Caco-2 (cell line): ENCODE measurements at regions not wholly inside any gene's neighbourhood (a gene's known extent, or its start where the extent isn't known, plus 50 kb on each side); places are given as distances from the start of the nearest gene placed in this dataset.
A peak's percentile ranks its signal among the peaks of the same experiment; 100 is the strongest.
"Not testable (repeated sequence)": the region's sequence is repeated elsewhere in the genome, so short reads cannot be mapped to it uniquely, and the experiment has no call there.

Experiments used
- BruUV-seq: library from RNA; stranded (reverse); fragments of 400-500 nt; replicated peaks from 2 replicates; lab custom pipeline; 2021; lab: Mats Ljungman, UMichigan
- CTCF ChIA-PET: fragments of 300-600 bp; sonication (Branson Sonifier 250); formaldehyde crosslinking; loops from one replicate; lab custom pipeline; 2022; ENCODE audit warnings: antibody characterized with exemption; lab: Charles Lee
- POLR2A ChIA-PET: fragments of 300-600 bp; sonication (Branson Sonifier 250); formaldehyde crosslinking; loops from one replicate; lab custom pipeline; 2022; ENCODE audit warnings: antibody characterized with exemption; lab: Charles Lee
- DNase-seq, 2 experiments: peaks; one replicate each; pipeline versions ENCODE4 v3.0.0 to v3.0.0-alpha.2; 2020 to 2022
- H3K27me3 ChIP-seq: replicated peaks from 2 replicates; pipeline ENCODE4 v1.6.0; 2011; ENCODE audit warnings: low read length; ENCODE audit not compliant: control insufficient read depth, insufficient read depth
- H3K36me3 ChIP-seq: 2 replicates; pipeline ENCODE4 v1.5.1; 2011; ENCODE audit warnings: low read length; ENCODE audit not compliant: control insufficient read depth, insufficient read depth
- H3K4me1 ChIP-seq: fragments of 250-450 bp; sonication (Bioruptor Pico); 2 replicates; pipeline ENCODE4 v1.5.1; 2020; ENCODE audit warnings: mild to moderate bottlenecking
- H3K4me3 ChIP-seq: 2 replicates; pipeline ENCODE4 v1.5.1; 2011; ENCODE audit warnings: low read depth, mild to moderate bottlenecking, control low read depth, low read length
- H3K9me3 ChIP-seq: fragments of 250-450 bp; sonication (Bioruptor Pico); 2 replicates; pipeline ENCODE4 v1.5.1; 2020; ENCODE audit warnings: mild to moderate bottlenecking, moderate library complexity
- H3K27ac Mint-ChIP-seq: one replicate; pipeline ENCODE4 v1.8.0; 2022; ENCODE audit warnings: mixed read lengths; ENCODE audit not compliant: unreplicated experiment
- H3K27me3 Mint-ChIP-seq: one replicate; pipeline ENCODE4 v1.8.0; 2022; ENCODE audit warnings: mixed read lengths; ENCODE audit not compliant: insufficient read depth, unreplicated experiment
- H3K36me3 Mint-ChIP-seq: one replicate; pipeline ENCODE4 v1.8.0; 2022; ENCODE audit warnings: mild to moderate bottlenecking, mixed read lengths; ENCODE audit not compliant: insufficient read depth, unreplicated experiment
- H3K4me1 Mint-ChIP-seq: one replicate; pipeline ENCODE4 v1.8.0; 2022; ENCODE audit warnings: low read depth, mixed read lengths; ENCODE audit not compliant: unreplicated experiment
- H3K4me3 Mint-ChIP-seq: one replicate; pipeline ENCODE4 v1.8.0; 2022; ENCODE audit warnings: mild to moderate bottlenecking, moderate library complexity, mixed read lengths; ENCODE audit not compliant: unreplicated experiment
- H3K9me3 Mint-ChIP-seq: one replicate; pipeline ENCODE4 v1.8.0; 2022; ENCODE audit warnings: mixed read lengths; ENCODE audit not compliant: unreplicated experiment
- intact Hi-C: fragments of 100-400 bp; cut with micrococcal nuclease; formaldehyde crosslinking; loops from one replicate; pipeline ENCODE4 v1.10.0; 2022; ENCODE audit not compliant: unreplicated experiment

GRCh38 chr2:158866082-158866481 is 71.0 kb downstream of the DAPL1 start:
- H3K4me1 Mint-ChIP-seq, result peaks cover 15% of the 10 kb centered on the region
- H3K36me3 Mint-ChIP-seq, result peaks cover 10% of the 10 kb centered on the region
- intact Hi-C loops, result loop anchor here (5.0 kb wide), 1 partner anchor 89 kb away; no protein-coding TSS in a partner anchor
- H3K4me3 Mint-ChIP-seq, H3K36me3 ChIP-seq, H3K9me3 ChIP-seq, CTCF ChIA-PET, H3K9me3 Mint-ChIP-seq, DNase-seq, BruUV-seq, POLR2A ChIA-PET, H3K27me3 ChIP-seq, H3K27me3 Mint-ChIP-seq, H3K4me3 ChIP-seq: not testable (repeated sequence)
- H3K4me1 ChIP-seq, result peaks cover 18% of the 10 kb centered on the region
- peak overlapping the region; percentile 93 for H3K27ac Mint-ChIP-seq

DNA sequence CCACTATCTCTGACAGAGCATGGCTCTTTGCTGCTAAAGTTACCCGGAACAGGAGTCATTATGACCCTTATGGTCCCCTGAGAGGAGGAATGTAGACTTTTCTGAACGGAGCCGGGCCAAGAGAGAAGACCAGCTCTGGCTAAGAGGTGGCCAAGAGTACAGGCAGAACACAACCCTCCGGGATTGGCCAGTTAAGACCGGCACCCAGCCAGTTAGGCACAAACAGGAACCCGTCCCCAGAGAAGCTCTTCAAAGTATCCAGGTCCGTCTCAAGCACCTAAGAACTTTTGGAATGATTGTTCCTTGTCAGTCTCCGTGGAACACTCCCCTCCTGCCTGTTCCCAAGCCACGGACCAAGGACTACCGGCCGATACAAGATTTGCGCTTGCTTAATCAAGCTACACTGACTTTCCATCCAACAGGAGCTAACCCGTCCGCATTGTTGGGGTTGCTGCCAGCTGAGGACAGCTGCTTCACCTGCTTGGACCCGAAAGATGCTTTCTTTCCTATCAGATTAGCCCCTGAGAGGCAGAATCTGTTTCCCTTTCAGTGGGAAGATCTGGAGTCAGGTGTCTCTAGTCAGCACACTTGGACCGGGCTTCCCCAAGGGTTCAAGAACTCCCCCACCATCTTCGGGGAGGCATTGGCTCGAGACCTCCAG is 72.5 kb downstream of the DAPL1 start:
- intact Hi-C loops, result loop anchor here (5.0 kb wide), 1 partner anchor 90 kb away; no protein-coding TSS in a partner anchor
- TSS peak; percentile 96 for BruUV-seq
- CTCF ChIA-PET, result interaction anchor here (1.3 kb wide), 1 partner anchor 112 kb away, joined by 4 read pairs; no protein-coding TSS in a partner anchor

DNA sequence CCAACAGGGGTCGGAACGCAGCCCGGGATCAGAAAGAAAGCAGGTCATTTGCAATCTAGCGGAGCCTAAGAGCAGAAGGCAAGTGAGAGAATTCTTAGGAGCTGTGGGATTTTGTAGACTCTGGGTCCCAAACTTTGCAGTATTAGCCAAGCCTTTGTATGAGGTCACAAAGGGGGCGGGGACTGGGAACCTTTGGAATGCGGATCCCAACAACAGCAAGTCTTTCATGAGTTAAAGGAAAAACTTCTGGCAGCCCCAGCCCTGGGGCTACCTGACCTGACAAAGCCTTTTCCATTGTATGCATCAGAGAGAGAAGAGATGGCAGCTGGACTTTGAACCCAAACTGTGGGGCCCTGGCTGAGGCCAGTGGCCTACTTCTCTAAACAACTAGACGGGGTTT is 73.3 kb downstream of the DAPL1 start:
- H3K27me3 Mint-ChIP-seq, result not testable (repeated sequence)

More for the DNA sequence above, 72.5 kb downstream of the DAPL1 start:
- Mint-ChIP-seq H3K27ac (peak overlapping the region; percentile 93), H3K4me1 (peaks cover 11% of the 10 kb centered on the region)
- H3K9me3 ChIP-seq, POLR2A ChIA-PET, H3K27me3 ChIP-seq, H3K4me3 Mint-ChIP-seq, H3K36me3 ChIP-seq, H3K36me3 Mint-ChIP-seq, H3K4me3 ChIP-seq, H3K27me3 Mint-ChIP-seq, DNase-seq, H3K9me3 Mint-ChIP-seq: not testable (repeated sequence)
- H3K4me1 ChIP-seq, result peaks cover 12% of the 10 kb centered on the region

DNA sequence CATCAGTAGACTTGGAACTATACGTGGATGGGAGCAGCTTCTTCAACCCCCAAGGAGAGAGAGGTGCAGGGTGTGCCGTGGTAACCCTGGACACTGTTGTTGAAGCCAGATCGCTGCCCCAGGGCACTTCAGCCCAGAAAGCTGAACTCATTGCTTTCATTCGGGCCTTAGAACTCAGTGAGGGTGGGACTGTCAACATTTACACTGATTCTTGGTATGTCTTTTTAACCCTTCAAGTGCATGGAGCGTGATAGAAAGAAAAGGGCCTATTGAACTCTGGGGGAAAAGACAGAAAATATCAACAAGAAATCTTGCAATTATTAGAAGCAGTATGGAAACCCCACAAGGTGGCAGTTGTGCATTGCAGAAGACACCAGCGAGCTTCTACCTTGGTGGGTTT is 74.0 kb downstream of the DAPL1 start:
- H3K36me3 Mint-ChIP-seq, H3K27me3 Mint-ChIP-seq, BruUV-seq, POLR2A ChIA-PET, H3K9me3 Mint-ChIP-seq, H3K27me3 ChIP-seq, H3K36me3 ChIP-seq, CTCF ChIA-PET, H3K4me3 ChIP-seq, H3K9me3 ChIP-seq: not testable (repeated sequence)
- peaks cover 12% of the 10 kb centered on the region for H3K4me1 ChIP-seq
- Mint-ChIP-seq H3K4me3 (peak overlapping the region; percentile 61), H3K27ac (peak overlapping the region; percentile 93), H3K4me1 (peaks cover 11% of the 10 kb centered on the region)
- intact Hi-C loops, result loop anchor here (5.0 kb wide), 1 partner anchor 92 kb away; no protein-coding TSS in a partner anchor
- peak in 1 of 2 experiments; percentile 57 for DNase-seq

More for the DNA sequence above, 73.3 kb downstream of the DAPL1 start:
- intact Hi-C loops, result loop anchor here (5.0 kb wide), 1 partner anchor 91 kb away; no protein-coding TSS in a partner anchor
- H3K9me3 ChIP-seq, H3K9me3 Mint-ChIP-seq, POLR2A ChIA-PET, BruUV-seq, H3K36me3 Mint-ChIP-seq, H3K4me3 ChIP-seq, H3K36me3 ChIP-seq, H3K27me3 ChIP-seq: not testable (repeated sequence)
- Mint-ChIP-seq H3K4me3 (peak overlapping the region; percentile 61), H3K27ac (peak overlapping the region; percentile 93), H3K4me1 (peaks cover 11% of the 10 kb centered on the region)
- CTCF ChIA-PET, result interaction anchor here (1.3 kb wide), 1 partner anchor 113 kb away, joined by 4 read pairs; no protein-coding TSS in a partner anchor
- DNase-seq, result peak; percentile 92 to 94
- peaks cover 12% of the 10 kb centered on the region for H3K4me1 ChIP-seq

GRCh38 chr2:158869609-158870008 is 74.5 kb downstream of the DAPL1 start:
- Mint-ChIP-seq H3K27ac (peak overlapping the region; percentile 29), H3K4me1 (peaks cover 11% of the 10 kb centered on the region)
- BruUV-seq, H3K27me3 Mint-ChIP-seq, H3K4me3 Mint-ChIP-seq, H3K9me3 Mint-ChIP-seq, POLR2A ChIA-PET, CTCF ChIA-PET, H3K36me3 Mint-ChIP-seq, H3K4me3 ChIP-seq, H3K36me3 ChIP-seq, H3K9me3 ChIP-seq, DNase-seq, H3K27me3 ChIP-seq: not testable (repeated sequence)
- peaks cover 12% of the 10 kb centered on the region for H3K4me1 ChIP-seq
- intact Hi-C loops, result loop anchor here (5.0 kb wide), 1 partner anchor 92 kb away; no protein-coding TSS in a partner anchor
